ENCODE measurements at regions not wholly inside any gene's neighbourhood (a gene's known extent, or its start where the extent isn't known, plus 50 kb on each side); places are given as distances from the start of the nearest gene placed in this dataset.

- DNase-seq (ENCODE audit: low read depth in 2 of 2) = no peak
Observed at GRCh38 chr14:39781466-39781865, 349.2 kb upstream of the FBXO33 start.

- DNase-seq (ENCODE audit: low read depth in 2 of 2) = no peak
Observed at GRCh38 chr14:39773387-39774126, 341.3 kb upstream of the FBXO33 start.

- no peak for DNase-seq (ENCODE audit: low read depth in 2 of 2)
Observed at GRCh38 chr14:39772627-39773026, 340.4 kb upstream of the FBXO33 start.

- DNase-seq (ENCODE audit: low read depth in 2 of 2) = no peak
Observed at GRCh38 chr14:39768589-39768988, 336.4 kb upstream of the FBXO33 start.

- DNase-seq (ENCODE audit: low read depth in 2 of 2) = no peak
Observed at GRCh38 chr14:39766397-39767000, 334.3 kb upstream of the FBXO33 start.

- no peak for DNase-seq (ENCODE audit: low read depth in 2 of 2)
Observed at GRCh38 chr14:39765676-39766075, 333.4 kb upstream of the FBXO33 start.

GRCh38 chr14:39763402-39763890 is 331.2 kb upstream of the FBXO33 start:
- DNase-seq (ENCODE audit: low read depth in 2 of 2) = no peak

GRCh38 chr14:39762576-39763401 is 330.6 kb upstream of the FBXO33 start:
- no peak for DNase-seq (ENCODE audit: low read depth in 2 of 2)

GRCh38 chr14:39755269-39755878 is 323.1 kb upstream of the FBXO33 start:
- no peak for DNase-seq (ENCODE audit: low read depth in 2 of 2)

- no peak for DNase-seq (ENCODE audit: low read depth in 2 of 2)
Observed at GRCh38 chr14:39740454-39740853, 308.2 kb upstream of the FBXO33 start.

- DNase-seq (ENCODE audit: low read depth in 2 of 2) = no peak
Observed at GRCh38 chr14:39739796-39740195, 307.6 kb upstream of the FBXO33 start.

GRCh38 chr14:39734306-39734705 is 302.1 kb upstream of the FBXO33 start:
- DNase-seq (ENCODE audit: low read depth in 2 of 2) = no peak

- no peak for DNase-seq (ENCODE audit: low read depth in 2 of 2)
Observed at GRCh38 chr14:39733741-39734140, 301.5 kb upstream of the FBXO33 start.

GRCh38 chr14:39731912-39732311 is 299.7 kb upstream of the FBXO33 start:
- no peak for DNase-seq (ENCODE audit: low read depth in 2 of 2)

GRCh38 chr14:39726563-39726962 is 294.3 kb upstream of the FBXO33 start:
- DNase-seq (ENCODE audit: low read depth in 2 of 2) = no peak

GRCh38 chr14:39722547-39723273 is 290.5 kb upstream of the FBXO33 start:
- no peak for DNase-seq (ENCODE audit: low read depth in 2 of 2)

GRCh38 chr14:39716987-39717570 is 284.8 kb upstream of the FBXO33 start:
- DNase-seq (ENCODE audit: low read depth in 2 of 2) = no peak

- no peak for DNase-seq (ENCODE audit: low read depth in 2 of 2)
Observed at GRCh38 chr14:39712293-39712999, 280.2 kb upstream of the FBXO33 start.

- DNase-seq (ENCODE audit: low read depth in 2 of 2) = no peak
Observed at GRCh38 chr14:39704594-39704993, 272.4 kb upstream of the FBXO33 start.

GRCh38 chr14:39694341-39694740 is 262.1 kb upstream of the FBXO33 start:
- no peak for DNase-seq (ENCODE audit: low read depth in 2 of 2)
